ENCODE measurements at regions not wholly inside any gene's neighbourhood (a gene's known extent, or its start where the extent isn't known, plus 50 kb on each side); places are given as distances from the start of the nearest gene placed in this dataset.
"Not testable (repeated sequence)": the region's sequence is repeated elsewhere in the genome, so short reads cannot be mapped to it uniquely, and the experiment has no call there.

DNA sequence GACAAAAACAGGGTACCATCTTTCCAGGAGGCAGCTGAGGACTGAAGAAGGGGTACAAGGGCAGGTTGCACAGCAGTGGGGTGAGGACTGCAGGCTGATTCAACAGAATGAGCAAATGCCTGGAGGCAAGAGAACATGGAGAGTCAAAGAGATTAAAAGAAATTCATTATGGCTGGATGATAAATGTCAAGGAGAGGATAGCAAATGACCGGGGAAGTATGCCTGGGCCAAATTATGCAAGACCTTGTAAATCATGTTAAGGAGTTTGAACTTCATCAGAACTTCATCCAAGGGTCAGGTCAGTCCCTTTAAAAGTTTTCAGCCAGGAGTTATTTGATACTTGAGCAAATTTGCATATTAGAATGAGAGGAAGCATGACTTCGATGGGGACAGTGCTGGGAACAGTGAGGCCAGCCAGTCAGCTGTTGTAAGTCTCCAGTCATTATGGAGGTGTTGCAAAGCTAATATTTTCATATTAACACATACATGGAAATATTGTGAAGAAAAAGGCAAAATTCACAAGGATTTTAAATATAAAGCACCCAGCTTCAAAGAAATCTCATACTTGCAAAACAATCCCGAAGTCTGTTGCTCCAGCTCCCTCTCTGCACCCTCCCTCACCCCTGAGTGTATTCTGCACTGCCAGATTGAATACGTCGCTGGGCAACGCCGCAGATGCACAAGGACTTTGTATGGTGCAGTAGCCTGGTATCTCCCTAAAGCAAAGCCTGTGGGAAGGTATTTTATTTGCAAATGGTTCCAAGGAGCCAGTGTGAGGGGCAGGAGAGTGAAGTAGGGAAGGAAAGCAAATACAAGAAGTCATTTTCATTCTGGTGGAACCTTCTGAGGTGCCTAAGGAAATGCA lies 509.8 kb upstream of the TLE4 start:
- DNase-seq (ENCODE audit: low read depth) = no peak
- in situ Hi-C loops (cut with HindIII; ENCODE audit: low pct_unique_long_range_greater_than_20kb, low sequenced_read_pairs) = no loop called here

DNA sequence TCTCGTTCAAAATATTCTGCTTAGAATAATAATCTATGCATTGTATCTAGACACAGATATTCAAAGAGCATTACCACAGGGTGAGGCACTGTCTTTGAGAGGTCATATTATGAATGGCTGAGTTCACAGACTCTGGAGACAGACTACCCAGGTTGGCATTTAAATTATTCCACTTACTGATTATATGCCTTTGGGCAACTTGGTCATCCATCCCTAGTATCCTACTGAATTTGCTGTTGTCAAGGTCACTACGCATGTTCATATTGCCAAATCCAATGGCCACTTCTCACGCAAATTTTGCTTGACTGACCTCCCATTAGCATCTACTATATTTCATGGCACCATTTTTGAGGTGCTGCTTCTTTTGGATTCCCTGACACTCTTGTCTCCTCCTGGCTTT lies 498.6 kb upstream of the TLE4 start:
- DNase-seq (ENCODE audit: low read depth) = no peak
- in situ Hi-C loops (cut with HindIII; ENCODE audit: low pct_unique_long_range_greater_than_20kb, low sequenced_read_pairs) = no loop called here

DNA sequence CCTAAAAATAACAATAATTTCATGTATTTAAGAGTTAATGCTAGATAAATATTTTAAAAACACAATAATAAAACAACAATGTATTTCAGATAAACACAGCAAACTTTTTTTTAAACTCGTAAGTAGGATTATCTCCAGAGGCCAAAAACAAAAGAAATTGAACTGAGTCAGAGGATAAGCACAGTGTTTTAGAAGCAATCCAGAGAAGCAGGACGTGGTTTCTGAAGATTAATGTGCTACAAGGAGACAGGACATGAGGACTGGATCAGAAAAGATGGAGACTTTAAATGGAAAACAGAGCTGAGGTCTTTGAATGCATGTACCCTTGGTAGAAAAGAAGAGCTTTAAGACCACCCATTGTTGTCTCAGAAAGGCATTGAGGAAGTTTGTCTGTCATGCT lies 491.2 kb upstream of the TLE4 start:
- in situ Hi-C loops (cut with HindIII; ENCODE audit: low pct_unique_long_range_greater_than_20kb, low sequenced_read_pairs) = no loop called here
- no peak for DNase-seq (ENCODE audit: low read depth)

DNA sequence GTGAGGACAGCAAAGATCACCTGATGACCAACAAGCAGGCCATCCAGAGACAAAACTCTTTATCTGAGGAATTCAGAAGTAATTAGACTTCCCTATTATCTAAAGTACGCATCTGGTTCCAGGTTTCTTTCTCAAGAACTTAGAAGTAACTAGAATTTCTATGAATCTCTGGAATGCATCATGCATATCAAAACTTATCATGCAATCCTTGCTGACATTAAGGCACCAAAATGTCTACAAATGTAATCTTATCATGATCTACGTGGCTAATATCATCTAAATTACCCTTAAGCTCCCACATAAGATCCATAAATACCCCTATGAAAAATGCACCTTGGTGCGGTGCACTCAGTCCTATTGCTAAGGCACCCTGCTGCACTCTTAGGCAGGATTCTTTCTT lies 488.1 kb upstream of the TLE4 start:
- in situ Hi-C loops (cut with HindIII; ENCODE audit: low pct_unique_long_range_greater_than_20kb, low sequenced_read_pairs) = no loop called here
- no peak for DNase-seq (ENCODE audit: low read depth)

DNA sequence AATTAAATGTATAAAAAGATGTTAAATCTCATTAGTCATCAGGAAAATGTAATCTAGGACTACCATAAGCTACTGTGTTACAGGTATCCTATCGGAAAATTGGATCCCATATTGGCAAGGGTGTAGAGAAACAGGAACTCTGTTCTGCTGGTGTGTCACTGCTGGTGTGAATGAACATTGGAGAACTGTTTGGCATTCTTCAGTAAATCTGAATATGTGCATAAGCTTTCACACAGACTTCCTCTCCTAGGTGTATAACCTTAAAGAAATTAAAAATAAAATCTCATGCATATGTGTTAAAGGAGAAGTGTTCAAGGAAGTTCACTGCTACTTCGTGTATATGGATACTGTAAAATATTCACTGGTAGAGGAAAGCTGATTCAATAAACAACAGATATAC lies 484.6 kb upstream of the TLE4 start:
- in situ Hi-C loops (cut with HindIII; ENCODE audit: low pct_unique_long_range_greater_than_20kb, low sequenced_read_pairs) = no loop called here
- DNase-seq (ENCODE audit: low read depth) = no peak

DNA sequence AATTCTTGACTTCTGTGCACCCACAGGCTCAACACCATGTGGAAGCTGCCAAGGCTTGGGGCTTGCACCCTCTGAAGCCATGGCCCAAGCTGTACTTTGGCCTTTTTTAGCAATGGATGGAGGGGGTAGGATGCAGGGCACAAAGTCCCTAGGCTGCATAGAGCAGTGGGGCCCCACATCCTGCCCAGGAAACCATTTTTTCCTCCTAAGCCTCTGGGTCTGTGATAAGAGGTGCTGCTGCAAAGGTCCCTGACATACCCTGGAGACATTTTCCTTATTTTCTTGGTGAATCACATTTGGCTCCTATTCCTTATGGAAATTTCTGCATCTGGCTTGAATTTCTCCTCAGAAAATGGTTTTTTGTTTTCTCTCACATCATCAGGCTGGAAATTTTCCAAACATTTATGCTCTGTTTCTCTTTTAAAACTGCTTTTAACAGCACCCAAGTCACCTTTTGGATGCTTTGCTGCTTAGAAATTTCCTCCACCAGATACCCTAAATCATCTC lies 482.7 kb upstream of the TLE4 start:
- no peak for DNase-seq (ENCODE audit: low read depth)
- in situ Hi-C loops (cut with HindIII; ENCODE audit: low pct_unique_long_range_greater_than_20kb, low sequenced_read_pairs) = no loop called here

DNA sequence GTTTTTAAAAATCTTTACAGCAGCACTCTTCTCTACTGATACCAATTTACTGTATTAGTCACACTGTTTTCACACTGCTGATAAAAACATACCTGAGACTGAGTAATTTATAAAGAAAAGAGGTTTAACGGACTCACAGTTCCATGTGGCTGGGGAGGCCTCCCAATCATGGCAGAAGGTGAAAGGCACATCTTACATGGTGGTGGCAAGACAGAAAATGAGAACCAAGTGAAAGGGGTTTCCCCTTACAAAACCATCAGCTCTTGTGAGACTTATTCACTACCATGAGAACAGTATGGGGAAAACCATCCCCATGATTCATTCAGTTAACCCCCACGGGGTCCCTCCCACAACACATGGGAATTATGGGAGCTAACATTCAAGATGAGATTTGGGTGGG lies 481.9 kb upstream of the TLE4 start:
- DNase-seq (ENCODE audit: low read depth); in situ Hi-C loops (cut with HindIII; ENCODE audit: low pct_unique_long_range_greater_than_20kb, low sequenced_read_pairs): not testable (repeated sequence)

DNA sequence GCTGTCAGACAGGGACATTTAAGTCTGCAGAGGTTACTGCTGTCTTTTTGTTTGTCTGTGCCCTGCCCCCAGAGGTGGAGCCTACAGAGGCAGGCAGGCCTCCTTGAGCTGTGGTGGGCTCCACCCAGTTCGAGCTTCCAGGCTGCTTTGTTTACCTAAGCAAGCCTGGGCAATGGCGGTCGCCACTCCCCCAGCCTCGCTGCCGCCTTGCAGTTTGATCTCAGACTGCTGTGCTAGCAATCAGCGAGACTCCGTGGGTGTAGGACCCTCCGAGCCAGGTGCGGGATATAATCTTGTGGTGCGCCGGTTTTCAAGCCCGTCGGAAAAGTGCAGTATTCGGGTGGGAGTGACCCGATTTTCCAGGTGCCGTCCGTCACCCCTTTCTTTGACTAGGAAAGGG lies 468.5 kb upstream of the TLE4 start:
- DNase-seq (ENCODE audit: low read depth); in situ Hi-C loops (cut with HindIII; ENCODE audit: low pct_unique_long_range_greater_than_20kb, low sequenced_read_pairs): not testable (repeated sequence)

DNA sequence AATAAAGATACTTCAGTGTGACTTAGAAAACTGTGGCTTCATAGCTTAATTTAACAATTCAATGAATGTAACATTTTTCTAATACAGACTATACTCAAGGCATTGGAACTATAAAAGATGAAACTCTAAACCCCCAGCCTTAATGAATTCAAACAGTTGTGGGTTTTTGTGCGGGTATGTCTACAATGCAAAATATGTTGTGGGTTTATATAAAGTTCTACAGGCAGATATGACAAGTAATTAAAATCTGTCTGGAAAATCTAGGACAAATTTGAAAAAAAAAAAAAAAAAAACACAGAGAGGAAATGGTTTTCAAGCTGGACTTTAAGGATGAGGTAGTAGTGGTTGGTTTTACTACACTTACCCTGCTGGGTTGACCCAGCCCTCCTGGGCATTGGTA lies 467.5 kb upstream of the TLE4 start:
- DNase-seq (ENCODE audit: low read depth) = no peak
- in situ Hi-C loops (cut with HindIII; ENCODE audit: low pct_unique_long_range_greater_than_20kb, low sequenced_read_pairs) = no loop called here

DNA sequence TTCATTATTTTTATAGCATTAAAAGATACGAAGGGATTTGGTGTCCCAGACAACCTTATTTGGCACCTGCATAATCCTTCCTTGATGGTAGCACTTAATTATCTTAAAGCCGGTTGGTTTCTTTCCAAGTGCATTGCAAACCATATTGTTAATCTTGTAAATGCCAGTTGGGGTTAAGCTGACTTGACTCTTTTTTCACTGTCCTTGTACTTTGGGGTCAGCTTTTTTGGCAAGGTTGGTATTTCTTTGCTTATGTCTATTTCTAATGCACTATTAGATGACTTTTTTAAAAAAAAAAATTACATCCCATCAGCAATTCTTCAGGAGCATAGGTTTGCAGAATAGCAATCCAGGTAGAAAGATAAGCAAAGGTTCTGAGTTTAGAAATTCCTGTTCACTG lies 466.8 kb upstream of the TLE4 start:
- no peak for DNase-seq (ENCODE audit: low read depth)
- in situ Hi-C loops (cut with HindIII; ENCODE audit: low pct_unique_long_range_greater_than_20kb, low sequenced_read_pairs) = no loop called here

DNA sequence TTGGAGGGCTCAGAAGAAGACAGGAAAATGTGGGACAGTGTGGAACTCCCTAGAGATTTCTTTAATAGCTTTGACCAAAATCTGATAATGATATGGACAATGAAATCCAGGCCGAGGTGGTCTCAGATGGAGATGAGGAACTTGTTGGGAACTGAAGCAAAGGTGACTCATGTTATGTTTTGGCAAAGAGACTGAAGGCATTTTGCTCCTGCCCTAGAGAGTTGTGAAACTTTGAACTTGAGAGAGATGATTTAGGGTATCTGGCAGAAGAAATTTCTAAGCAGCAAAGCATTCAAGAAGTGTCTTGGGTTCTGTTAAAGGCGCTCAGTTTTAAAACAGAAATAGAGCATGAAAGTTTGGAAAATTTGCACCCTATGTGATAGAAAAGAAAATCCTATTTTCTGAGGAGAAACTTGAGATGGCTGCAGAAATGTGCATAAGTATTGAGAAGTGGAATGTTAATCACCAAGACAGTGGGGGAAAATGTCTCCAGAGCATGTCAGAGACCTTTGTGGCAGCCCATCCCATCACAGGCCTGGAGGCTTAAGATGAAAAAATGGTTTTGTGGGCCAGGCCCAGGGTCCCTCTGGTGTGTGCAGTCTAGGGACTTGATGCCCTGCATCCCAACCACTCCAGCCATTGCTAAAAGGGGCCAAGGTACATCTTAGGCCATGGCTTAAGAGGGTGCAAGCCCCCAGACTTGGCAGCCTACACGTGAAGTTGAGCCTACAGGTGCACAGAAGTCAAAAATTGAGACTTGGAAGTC lies 463.7 kb upstream of the TLE4 start:
- no peak for DNase-seq (ENCODE audit: low read depth)
- in situ Hi-C loops (cut with HindIII; ENCODE audit: low pct_unique_long_range_greater_than_20kb, low sequenced_read_pairs) = no loop called here

DNA sequence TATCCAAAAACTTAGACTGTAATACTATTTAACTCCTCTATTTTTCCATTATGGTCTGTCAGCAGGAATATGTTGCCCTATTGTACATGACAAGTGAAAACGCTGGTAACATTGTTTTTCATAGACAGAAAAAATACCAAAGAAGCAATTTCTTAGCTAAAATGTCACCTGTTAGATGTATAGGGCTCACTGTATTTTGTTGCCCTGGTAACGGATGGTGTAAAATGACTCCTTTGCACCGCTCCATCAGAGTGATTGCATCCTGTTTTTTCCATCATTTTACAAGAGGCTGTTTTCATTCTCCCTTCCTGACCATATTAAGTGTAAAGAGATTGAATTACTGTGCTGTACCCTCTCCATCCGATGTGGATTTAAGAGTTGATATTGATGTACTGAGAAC lies 460.1 kb upstream of the TLE4 start:
- in situ Hi-C loops (cut with HindIII; ENCODE audit: low pct_unique_long_range_greater_than_20kb, low sequenced_read_pairs) = no loop called here
- DNase-seq (ENCODE audit: low read depth) = no peak

DNA sequence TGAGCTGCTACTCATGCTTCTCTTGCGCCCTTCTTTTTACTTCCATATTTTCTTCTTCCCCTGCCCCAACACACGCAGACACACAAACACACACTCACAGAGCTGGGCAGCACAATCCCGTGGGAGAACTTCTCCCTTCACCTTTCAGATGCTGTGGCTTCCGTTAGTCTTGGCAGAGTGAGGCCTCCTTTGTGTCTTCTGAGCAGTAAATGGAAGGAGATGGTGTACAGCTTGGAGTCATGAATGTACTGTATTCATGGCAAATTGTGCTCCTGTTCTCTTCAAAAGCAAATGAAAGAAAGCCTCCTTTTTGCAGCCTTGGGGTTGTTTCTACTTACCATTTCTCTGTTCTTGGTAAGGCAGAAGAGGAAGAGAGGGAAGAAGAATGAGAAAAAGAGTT lies 456.6 kb upstream of the TLE4 start:
- in situ Hi-C loops (cut with HindIII; ENCODE audit: low pct_unique_long_range_greater_than_20kb, low sequenced_read_pairs) = no loop called here
- DNase-seq (ENCODE audit: low read depth) = no peak

DNA sequence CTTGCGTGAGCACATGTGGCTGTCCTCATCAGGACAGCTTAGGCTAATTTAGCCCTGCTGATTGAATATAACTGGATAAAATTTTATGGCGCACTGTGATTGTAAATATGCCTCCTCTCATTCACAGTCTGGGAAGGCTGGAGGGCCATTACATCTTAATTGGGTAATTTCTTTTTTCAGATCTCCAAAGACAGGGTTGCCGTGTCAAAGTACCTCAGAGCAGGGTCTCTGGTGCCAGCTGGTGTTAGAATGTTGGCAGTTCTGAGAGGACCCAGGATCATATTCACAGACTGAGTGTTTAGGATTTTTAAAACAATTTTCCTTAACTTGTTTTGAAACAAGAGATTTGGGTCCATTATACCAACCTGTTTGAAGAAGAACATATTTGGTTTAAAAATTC lies 455.7 kb upstream of the TLE4 start:
- no peak for DNase-seq (ENCODE audit: low read depth)
- in situ Hi-C loops (cut with HindIII; ENCODE audit: low pct_unique_long_range_greater_than_20kb, low sequenced_read_pairs) = no loop called here

DNA sequence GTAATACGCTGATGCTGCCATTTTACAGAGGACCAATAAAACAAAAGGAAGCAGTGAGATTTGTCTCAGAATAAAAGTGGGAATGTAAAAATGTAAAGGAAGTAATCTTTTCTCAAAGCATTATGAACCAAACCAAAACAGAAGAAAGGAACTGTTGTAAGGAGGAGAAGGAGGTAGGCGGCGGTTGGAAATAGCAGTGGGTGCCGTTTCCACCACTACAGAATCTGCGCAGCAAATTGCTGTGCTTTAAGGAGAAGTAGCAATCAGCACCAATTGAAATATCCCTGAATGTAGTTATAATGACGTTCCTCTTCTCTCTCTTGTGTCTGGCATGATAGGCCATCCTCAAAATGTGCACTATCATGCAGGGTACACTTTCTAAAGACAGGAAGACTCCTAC lies 455.1 kb upstream of the TLE4 start:
- DNase-seq (ENCODE audit: low read depth) = no peak
- in situ Hi-C loops (cut with HindIII; ENCODE audit: low pct_unique_long_range_greater_than_20kb, low sequenced_read_pairs) = no loop called here

DNA sequence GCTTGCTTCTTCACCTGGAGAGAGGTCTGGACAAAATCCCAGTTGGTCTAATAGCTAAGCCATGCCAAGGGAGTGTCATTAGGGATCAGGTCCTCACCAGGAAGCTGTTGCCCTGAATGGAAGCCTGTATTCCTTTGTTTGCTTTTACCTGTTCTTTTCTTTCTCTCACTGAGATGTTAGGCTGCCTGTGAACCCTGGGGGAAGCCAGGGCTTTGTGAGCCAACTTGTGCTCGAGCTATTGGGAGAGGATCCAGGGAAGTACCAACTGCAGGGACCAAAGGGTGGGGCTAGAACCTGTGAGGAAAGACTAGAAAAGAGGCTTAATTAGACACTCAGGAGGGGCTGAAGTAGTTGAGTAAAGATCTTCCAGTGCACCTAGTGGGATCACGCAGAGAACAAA lies 451.2 kb upstream of the TLE4 start:
- DNase-seq (ENCODE audit: low read depth) = no peak
- in situ Hi-C loops (cut with HindIII; ENCODE audit: low pct_unique_long_range_greater_than_20kb, low sequenced_read_pairs) = no loop called here

DNA sequence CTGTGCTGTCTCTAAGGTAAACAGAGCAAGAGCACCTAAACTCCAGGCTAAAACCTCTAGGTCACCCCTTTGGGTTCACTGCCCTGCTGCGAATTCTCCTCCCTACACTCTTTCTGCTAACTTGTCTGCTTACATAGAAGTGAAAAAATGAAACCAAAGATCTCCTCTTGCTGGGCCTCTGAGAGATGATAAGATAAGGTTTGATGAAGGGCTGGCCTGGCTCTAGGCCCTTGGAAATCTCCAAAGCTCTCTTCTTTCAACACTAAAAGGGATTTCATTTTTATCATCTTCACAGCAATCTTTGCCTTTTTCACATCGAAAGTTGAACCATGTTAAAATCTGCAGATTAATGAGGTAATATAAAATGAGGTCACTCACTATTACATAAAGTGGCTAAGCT lies 450.8 kb upstream of the TLE4 start:
- DNase-seq (ENCODE audit: low read depth) = no peak

DNA sequence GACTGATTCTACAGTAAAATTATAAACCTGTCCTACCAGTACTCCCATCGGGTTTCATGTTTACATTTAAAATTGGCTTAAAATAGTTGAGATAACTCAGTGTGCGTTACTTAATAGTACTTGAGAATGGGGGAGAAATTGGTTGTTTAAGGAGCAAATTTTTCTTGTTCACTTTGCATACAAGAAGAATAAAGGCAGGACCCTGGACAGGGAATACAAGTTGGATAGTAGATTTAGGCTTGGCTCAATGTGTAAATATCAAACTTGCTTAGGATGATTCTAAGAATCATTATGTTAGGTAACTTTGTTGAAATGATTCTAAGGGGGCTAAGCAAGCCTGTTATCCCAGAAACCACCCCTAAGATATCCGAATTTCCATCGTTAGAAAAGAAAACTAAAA lies 448.4 kb upstream of the TLE4 start:
- in situ Hi-C loops (cut with HindIII; ENCODE audit: low pct_unique_long_range_greater_than_20kb, low sequenced_read_pairs) = no loop called here
- DNase-seq (ENCODE audit: low read depth) = no peak

More for the DNA sequence above, 450.8 kb upstream of the TLE4 start:
- in situ Hi-C loops (cut with HindIII; ENCODE audit: low pct_unique_long_range_greater_than_20kb, low sequenced_read_pairs) = no loop called here

DNA sequence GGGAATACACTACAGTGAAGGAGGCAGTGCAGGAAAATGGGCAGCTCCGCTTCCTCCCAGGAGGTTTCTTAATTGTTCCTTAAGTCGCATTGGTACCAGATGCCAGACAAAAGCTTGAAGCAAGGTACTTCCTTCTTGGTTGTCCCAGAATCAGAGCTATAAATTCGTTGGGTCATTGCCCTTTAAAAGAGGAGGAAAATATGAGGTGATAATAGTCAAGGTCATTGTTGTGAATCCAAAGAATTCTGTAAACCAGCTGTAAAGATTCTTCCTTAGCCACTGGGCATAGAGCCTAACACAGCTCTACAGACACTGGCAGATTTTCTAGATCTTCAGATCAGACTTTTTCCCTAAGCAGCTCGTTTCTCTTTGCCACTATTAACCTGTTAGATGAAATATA lies 444.1 kb upstream of the TLE4 start:
- in situ Hi-C loops (cut with HindIII; ENCODE audit: low pct_unique_long_range_greater_than_20kb, low sequenced_read_pairs) = no loop called here
- DNase-seq (ENCODE audit: low read depth) = no peak
